GM18517 (cell line): ENCODE measurements at regions not wholly inside any gene's neighbourhood (a gene's known extent, or its start where the extent isn't known, plus 50 kb on each side); places are given as distances from the start of the nearest gene placed in this dataset.

Source experiments
- ATAC-seq: cut with Tn5 transposase; IDR thresholded peaks from one replicate; pipeline ENCODE4 v1.9.1; 2021; ENCODE audit warnings: mild to moderate bottlenecking, moderate library complexity; ENCODE audit not compliant: unreplicated experiment

GRCh38 chr18:46402945-46403344 lies 254.1 kb downstream of the LOXHD1 start:
- no peak for ATAC-seq

GRCh38 chr18:46405832-46406538 lies 251.0 kb downstream of the LOXHD1 start:
- no peak for ATAC-seq

- ATAC-seq: no peak
Observed at GRCh38 chr18:46406539-46406932, 250.5 kb downstream of the LOXHD1 start.

- no peak for ATAC-seq
Observed at GRCh38 chr18:46407486-46408166, 249.4 kb downstream of the LOXHD1 start.

GRCh38 chr18:46408334-46408987 lies 248.6 kb downstream of the LOXHD1 start:
- no peak for ATAC-seq

- no peak for ATAC-seq
Observed at GRCh38 chr18:46411191-46411828, 245.7 kb downstream of the LOXHD1 start.

GRCh38 chr18:46411867-46412690 lies 244.9 kb downstream of the LOXHD1 start:
- ATAC-seq: no peak

GRCh38 chr18:46412916-46413315 lies 244.1 kb downstream of the LOXHD1 start:
- ATAC-seq: no peak

GRCh38 chr18:46413684-46414083 lies 243.3 kb downstream of the LOXHD1 start:
- no peak for ATAC-seq

- no peak for ATAC-seq
Observed at GRCh38 chr18:46414863-46415262, 242.2 kb downstream of the LOXHD1 start.

- ATAC-seq: no peak
Observed at GRCh38 chr18:46415532-46416252, 241.3 kb downstream of the LOXHD1 start.

- peak; percentile 73 for ATAC-seq
Observed at GRCh38 chr18:46416706-46417638, 240.0 kb downstream of the LOXHD1 start.

GRCh38 chr18:46418663-46419260 lies 238.3 kb downstream of the LOXHD1 start:
- ATAC-seq: no peak

GRCh38 chr18:46419391-46420141 lies 237.5 kb downstream of the LOXHD1 start:
- no peak for ATAC-seq

- no peak for ATAC-seq
Observed at GRCh38 chr18:46421973-46422551, 235.0 kb downstream of the LOXHD1 start.

- ATAC-seq: no peak
Observed at GRCh38 chr18:46422552-46423055, 234.4 kb downstream of the LOXHD1 start.

- ATAC-seq: no peak
Observed at GRCh38 chr18:46423226-46423805, 233.7 kb downstream of the LOXHD1 start.
